Fibroblast of skin of abdomen (primary cell): ENCODE measurements at regions not wholly inside any gene's neighbourhood (a gene's known extent, or its start where the extent isn't known, plus 50 kb on each side); places are given as distances from the start of the nearest gene placed in this dataset.
"Not testable (repeated sequence)": the region's sequence is repeated elsewhere in the genome, so short reads cannot be mapped to it uniquely, and the experiment has no call there.

Source experiments
- DNase-seq: peaks from one replicate; pipeline ENCODE4 v3.0.0-alpha.2; 2013

GRCh38 chr16:29258946-29259634 lies 147.4 kb downstream of the NPIPB11 start:
- DNase-seq = not testable (repeated sequence)

DNA sequence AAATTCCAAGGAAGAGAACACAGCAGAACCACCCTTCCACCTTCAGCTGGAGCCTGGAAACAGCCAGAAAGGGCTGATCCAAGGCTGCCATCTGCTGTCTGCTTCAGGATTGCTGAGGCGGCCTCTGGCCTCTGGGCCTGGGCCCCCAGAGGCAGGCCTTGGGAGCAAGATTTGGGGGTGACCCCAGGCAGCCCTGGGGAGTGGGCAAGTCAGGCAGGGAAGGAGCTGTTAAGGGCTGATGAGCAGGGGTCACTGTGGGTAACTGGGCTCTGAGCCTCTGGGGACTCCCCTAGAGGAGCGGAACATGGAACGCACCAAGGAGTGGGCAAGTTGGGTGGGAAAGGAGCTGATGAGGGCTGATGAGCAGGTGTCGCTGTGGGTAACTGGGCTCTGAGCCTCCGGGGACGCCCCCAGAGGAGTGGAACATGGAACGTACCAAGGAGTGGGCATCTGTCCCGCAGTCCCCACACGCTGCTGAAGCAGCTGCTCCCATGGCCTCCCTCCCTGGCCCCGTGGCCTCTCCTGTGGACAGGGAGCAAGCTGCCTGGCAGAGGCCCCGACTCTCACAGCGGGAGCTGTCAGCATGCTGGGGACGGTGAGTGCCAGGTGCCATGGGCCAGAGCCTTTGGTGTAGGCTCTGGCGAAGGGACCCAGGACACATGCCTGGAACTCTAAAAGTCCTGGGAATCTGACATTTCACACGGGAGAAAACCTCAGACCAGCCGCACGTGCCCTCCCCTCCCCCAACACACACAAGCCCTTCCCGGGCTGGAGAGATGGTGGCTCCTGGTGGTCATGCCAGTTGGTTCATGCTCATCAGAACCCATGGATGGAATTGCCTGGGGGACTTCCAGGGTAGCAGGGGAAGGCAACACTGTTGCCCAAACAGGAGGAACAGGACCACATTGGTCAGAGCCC lies 148.8 kb downstream of the NPIPB11 start:
- not testable (repeated sequence) for DNase-seq

DNA sequence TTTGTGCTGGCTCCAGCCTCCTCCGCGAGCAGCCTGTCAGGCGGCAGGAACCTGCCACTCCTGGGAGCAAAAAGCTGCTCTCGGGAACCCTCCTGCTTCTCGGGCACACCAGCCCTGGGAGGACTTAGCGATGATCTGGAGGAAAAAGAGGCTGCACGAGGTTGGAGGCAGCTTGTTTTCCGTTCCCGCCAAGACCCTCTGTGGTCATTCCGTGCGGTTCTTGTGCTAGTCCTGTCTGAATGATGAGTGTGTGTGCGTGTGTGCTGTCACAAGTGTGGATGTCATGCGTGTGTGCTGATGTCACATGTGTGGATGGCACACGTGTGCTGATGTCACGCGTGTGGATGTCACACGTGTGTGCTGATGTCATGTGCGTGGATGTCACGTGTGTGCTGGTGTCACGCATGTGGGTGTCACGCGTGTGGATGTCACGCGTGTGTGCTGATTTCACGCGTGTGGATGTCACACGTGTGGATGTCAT lies 150.0 kb downstream of the NPIPB11 start:
- DNase-seq = no peak

DNA sequence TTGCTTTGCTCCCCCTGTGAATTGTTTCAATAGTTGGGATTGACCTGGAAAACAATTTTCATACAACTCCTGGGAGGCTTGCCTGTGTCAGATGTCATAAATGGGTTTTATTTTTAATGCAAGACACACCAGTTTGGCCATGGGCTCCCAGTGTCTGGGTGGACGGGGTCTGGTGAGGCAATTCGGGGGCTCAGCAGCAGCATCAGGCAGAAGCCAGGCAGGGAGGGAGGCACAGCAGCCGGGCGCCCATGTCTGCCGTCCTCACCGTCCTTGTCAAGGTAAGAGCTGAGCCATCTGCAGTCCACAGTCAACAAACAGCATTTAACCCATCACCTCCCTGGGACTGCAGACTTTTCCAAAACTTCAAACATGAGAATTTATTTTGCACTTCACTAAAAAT lies 150.6 kb downstream of the NPIPB11 start:
- not testable (repeated sequence) for DNase-seq

GRCh38 chr16:29255496-29255796 lies 151.1 kb downstream of the NPIPB11 start:
- DNase-seq = not testable (repeated sequence)

DNA sequence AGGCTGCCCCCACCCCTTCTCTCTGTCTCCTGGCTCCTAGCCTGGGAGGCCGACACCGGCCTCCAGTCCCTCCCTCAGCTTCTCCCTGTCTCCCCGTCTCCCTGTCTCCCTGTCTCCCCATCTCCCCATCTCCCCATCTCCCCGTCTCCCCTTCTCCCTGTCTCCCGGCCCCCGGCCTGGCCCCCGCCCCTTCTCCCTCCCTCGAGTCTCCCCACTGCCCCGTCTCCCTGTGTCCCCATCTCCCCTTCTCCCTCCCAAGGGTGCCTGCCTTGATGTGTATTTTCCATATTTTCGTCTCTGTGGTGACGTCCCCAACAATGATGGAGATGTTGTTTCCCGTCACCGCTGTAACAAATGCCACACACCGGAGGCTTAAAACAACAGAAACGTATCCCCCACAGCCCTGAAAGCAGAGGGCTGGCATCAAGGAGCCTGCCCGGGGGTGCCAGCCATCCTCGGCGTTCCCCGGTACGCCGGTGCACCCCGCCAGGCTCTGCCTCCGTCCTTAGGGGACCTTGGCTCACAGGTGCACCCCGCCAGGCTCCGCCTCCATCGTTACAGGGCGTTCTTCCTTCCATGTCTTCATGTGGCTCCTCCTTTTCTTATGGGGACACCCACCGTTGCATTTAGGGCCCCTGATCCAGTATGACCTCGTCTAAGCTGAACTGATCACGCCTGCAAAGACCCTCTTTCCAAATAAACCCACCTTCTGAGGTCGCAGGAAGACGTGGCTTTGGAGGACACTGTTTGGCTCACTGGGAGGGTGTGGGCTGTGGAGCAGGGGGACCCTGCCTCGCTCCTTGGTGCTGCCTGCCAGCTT lies 151.6 kb downstream of the NPIPB11 start:
- DNase-seq = no peak

- not testable (repeated sequence) for DNase-seq
These were observed 152.6 kb downstream of the NPIPB11 start for GRCh38 chr16:29253716-29254590.

GRCh38 chr16:29253066-29253590 lies 153.4 kb downstream of the NPIPB11 start:
- DNase-seq = not testable (repeated sequence)

DNA sequence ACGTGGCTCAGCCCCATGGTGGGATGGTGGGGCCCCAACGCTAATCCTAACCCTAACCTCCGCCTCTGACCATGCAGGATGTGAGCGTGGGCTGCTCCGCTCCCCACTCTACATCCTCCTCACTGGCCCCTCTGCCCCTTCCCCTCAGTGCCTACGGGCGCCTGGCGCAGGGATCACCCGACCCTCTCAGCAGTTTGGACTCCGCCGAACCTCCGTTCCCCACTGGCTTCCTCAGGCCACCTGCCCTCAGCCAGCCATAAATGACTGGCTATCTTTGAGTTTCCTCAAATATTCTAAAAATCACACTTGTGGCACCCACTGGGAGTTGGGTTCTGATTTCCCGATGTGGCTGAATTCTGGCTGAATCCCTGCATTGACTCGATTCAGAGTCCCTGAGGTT lies 154.2 kb downstream of the NPIPB11 start:
- DNase-seq = not testable (repeated sequence)

DNA sequence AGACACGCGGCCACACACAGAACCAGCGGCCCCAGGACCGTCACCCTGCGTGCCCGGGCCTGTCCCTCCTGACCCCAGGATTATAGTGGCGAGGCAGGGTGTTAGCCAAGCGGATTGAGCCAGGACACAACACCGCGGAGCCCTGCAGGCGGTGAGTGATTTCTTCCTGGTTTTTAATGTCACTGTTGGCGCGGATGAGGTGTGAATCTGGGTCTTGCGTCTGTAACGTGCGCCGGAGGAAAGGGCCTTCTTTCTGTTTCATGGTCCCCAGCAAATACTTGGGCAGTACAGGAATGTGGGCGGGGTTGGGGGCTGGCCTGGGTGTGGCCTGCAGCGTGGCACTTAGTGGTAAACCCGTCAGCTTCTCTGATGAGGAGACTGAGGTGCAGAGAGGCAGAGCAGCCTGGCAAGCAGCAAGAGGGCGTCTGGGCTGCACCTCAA lies 154.9 kb downstream of the NPIPB11 start:
- peak; percentile 27 for DNase-seq

GRCh38 chr16:29250923-29251434 lies 155.5 kb downstream of the NPIPB11 start:
- not testable (repeated sequence) for DNase-seq

DNA sequence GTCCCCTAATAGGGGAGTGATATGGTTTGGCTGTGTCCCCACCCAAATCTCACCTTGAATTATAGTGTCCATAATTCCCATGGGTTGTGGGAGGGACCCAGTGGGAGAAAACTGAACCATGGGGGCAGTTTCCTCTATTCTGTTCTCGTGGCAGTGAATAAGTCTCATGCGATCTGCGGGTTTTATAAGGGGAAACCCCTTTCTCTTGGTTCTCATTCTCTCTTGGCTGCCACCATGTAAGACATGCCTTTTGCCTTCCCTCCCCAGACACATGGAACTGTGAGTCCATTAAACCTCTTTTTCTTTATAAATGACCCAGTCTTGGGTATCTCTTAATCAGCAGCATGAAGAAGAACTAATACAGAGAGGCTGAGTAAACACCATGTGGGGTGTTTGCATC lies 156.0 kb downstream of the NPIPB11 start:
- DNase-seq = not testable (repeated sequence)

DNA sequence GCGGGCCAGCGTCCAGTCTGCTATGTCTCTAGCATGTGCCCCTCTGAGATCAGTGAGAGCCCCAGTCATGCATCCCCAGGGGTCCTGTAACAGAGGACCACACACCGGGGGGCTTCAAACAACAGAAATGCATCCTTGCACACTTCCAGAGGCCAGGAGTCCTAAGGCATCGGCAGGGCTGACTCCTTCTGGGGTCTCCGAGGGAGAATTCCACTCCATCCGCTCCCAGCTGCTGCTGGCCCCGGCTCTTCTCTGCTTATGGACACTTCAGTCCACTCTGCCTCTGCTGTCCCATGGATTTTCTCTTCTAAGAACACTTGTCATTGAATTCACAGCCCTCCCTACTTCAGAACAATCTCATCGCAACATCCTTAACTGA lies 157.6 kb downstream of the NPIPB11 start:
- not testable (repeated sequence) for DNase-seq

DNA sequence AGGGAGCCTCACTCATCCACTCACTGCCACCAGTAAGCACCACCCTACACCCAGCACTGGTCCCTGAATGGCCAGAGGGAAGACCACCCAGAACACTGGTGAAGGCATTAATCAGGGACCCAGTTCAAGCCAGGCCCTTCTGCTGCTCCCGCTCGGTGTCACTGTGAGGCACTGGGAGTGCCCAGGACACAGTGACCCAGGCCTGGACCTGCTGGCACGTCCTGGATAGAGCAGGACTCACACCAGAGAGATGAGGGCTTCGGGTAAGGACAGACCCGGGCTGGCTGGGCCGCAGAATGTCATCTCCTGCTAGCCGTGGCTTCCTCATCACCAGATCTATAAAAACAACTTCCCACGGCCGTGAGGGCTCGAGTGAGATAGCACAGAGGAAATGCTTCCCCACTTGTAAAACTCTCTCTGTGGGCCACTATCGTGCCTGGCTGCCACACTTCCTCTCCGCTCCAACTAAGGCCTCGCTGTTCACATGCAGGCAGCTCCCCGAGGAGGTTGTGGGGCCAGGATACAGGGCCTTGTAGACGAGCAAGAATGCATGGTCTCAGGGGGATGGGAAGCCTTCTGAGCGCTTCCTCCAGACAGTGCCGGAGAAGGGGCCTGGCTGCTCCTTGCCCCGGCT lies 158.1 kb downstream of the NPIPB11 start:
- DNase-seq = not testable (repeated sequence)

DNA sequence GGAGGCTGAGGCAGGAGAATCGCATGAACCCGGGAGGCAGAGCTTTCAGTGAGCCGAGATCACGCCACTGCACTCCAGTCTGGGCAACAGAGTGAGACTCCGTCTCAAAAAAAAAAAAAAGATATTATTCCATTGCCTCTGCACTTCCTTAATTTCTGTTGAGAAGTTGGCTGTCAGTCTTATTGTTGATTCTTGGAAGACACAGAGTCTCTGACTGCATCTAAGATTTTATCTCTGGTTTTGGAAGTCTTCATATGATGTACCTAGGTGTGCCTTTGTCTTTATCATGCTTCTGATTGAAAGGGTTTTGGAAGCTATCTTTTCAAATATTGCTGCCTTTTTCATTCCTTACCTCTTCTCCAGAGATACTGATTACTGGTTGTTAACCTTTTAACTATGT lies 160.4 kb downstream of the NPIPB11 start:
- DNase-seq = not testable (repeated sequence)

GRCh38 chr16:29237971-29238370 lies 168.5 kb downstream of the NPIPB11 start:
- DNase-seq = no peak

DNA sequence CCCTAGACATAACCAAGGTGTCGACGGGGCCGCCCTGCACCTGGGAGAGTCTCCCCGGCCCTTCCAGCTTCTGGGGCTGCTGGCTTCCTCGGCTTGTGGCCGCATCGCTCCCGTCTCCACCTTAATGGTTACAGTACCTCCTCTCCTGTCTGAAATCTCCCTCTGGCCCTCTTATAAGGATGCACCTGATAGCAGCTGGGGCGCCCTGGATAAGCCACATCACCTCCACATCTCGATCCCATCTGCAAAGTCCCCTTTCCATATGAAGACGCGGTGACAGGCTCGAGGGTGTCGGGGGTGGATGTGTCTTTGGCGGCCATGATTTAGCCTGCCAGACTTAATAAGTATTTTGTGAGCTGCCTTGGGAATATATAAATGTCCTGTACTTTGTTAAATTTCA lies 169.0 kb downstream of the NPIPB11 start:
- DNase-seq = not testable (repeated sequence)

GRCh38 chr16:29237023-29237422 lies 169.5 kb downstream of the NPIPB11 start:
- not testable (repeated sequence) for DNase-seq

GRCh38 chr16:29235836-29236370 lies 170.6 kb downstream of the NPIPB11 start:
- not testable (repeated sequence) for DNase-seq

DNA sequence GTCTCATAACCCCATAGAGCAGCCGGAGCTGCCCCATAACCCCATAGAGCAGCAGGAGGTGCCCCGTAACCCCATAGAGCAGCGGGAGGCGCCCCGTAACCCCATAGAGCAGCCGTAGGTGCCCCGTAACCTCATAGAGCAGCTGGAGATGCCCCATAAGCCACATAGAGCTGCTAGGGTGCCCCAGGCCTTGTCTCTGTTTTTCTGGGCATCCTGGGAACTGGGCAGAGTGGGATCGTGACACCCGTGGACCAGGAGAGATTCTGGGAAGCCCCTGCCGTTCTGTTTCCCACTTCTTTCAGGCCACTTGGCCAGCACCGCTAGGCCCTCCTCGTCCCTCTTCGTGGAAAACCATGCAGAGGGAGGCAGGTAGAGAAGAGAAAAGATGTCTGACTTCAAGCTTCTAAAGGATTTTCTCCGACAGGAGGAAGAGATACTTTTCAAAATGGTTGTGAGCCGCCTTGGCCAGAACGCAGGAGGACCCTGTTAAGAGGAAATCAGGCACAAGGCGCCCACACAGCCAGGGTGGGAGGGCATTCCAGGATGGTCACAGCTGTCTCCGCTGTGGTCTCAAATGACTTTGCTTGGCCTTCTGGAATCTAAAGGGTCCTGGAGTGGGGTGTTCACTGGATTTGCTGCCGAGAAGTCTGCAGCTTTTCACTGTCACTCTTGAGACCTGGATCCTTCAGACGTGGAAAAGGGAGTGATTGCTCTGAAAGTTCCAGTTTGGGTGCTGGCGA lies 171.8 kb downstream of the NPIPB11 start:
- DNase-seq = not testable (repeated sequence)
